HG02943 (cell line): ENCODE measurements at regions not wholly inside any gene's neighbourhood (a gene's known extent, or its start where the extent isn't known, plus 50 kb on each side); places are given as distances from the start of the nearest gene placed in this dataset.
"Not testable (repeated sequence)": the region's sequence is repeated elsewhere in the genome, so short reads cannot be mapped to it uniquely, and the experiment has no call there.

Experiments
- ATAC-seq: cut with Tn5 transposase; IDR thresholded peaks from one replicate; pipeline ENCODE4 v1.9.1; 2021; ENCODE audit warnings: mild to moderate bottlenecking, low read depth, moderate library complexity; ENCODE audit not compliant: unreplicated experiment

- no peak for ATAC-seq
Observed at GRCh38 chr13:68993154-68993553, 1114.5 kb upstream of the ATXN8OS start.

DNA sequence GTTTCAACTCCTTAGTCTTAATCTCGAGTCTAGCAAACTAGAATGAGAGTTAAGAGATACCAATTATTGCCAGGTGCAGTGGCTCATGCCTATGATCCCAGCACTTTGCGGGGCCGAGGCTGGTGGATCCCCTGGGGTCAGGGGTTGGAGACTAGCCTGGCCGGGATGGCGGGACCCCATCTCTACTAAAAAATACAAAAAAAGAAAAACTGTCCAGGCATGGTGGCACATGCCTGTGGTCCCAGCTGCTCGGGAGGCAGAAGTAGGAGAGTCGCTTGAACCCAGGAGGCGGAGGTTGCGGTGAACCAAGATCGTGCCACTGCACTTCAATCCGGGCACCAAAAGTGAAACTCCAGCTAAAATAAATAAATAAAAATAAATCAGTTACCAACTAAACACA, 1119.5 kb upstream of the ATXN8OS start:
- ATAC-seq = no peak

GRCh38 chr13:68987585-68987984, 1120.0 kb upstream of the ATXN8OS start:
- ATAC-seq = no peak

GRCh38 chr13:68984688-68985319, 1122.8 kb upstream of the ATXN8OS start:
- ATAC-seq = no peak

GRCh38 chr13:68982961-68983619, 1124.5 kb upstream of the ATXN8OS start:
- no peak for ATAC-seq

- no peak for ATAC-seq
Observed at GRCh38 chr13:68976287-68976686, 1131.3 kb upstream of the ATXN8OS start.

- no peak for ATAC-seq
Observed at GRCh38 chr13:68970532-68970931, 1137.1 kb upstream of the ATXN8OS start.

DNA sequence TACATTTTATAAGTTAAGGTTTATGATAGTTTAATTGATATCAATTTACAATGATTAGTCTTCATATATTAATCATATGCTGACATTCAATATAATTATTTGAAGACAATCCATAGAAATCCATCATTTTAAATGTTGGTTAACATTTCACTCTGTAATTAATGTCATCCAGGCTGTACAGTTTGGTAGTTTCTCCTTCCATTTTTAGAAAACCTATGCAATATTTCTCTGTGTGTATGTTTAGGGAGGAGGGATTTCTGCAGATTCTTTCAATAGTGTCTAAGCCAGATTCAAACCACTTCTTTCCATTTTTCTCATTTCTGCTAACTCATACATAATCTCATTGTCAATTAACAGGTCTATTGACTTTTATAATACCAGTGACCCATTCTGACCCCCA, 1159.0 kb upstream of the ATXN8OS start:
- no peak for ATAC-seq

DNA sequence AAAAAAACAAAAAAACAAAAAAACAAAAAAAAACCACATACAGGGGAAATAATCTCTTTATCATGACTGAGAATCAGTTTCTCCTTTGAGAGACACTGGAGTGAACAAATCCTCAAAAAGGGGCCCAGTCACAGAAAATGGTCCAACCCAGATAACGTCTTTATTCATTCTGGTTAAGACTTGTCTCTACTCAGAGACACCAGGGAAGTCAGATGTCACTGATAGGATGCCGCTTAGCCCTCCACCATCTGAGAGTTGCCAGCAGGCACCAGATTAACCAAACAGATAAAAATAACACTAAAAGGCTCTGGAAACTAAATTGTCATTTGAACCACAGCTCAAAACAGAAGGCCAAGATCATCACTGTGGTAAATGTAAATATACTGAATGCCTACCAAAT, 1163.4 kb upstream of the ATXN8OS start:
- ATAC-seq = no peak

- ATAC-seq = no peak
Observed at GRCh38 chr13:68940049-68940448, 1167.6 kb upstream of the ATXN8OS start.

- no peak for ATAC-seq
Observed at GRCh38 chr13:68938639-68939038, 1169.0 kb upstream of the ATXN8OS start.

- ATAC-seq = no peak
Observed at GRCh38 chr13:68929075-68929745, 1178.4 kb upstream of the ATXN8OS start.

DNA sequence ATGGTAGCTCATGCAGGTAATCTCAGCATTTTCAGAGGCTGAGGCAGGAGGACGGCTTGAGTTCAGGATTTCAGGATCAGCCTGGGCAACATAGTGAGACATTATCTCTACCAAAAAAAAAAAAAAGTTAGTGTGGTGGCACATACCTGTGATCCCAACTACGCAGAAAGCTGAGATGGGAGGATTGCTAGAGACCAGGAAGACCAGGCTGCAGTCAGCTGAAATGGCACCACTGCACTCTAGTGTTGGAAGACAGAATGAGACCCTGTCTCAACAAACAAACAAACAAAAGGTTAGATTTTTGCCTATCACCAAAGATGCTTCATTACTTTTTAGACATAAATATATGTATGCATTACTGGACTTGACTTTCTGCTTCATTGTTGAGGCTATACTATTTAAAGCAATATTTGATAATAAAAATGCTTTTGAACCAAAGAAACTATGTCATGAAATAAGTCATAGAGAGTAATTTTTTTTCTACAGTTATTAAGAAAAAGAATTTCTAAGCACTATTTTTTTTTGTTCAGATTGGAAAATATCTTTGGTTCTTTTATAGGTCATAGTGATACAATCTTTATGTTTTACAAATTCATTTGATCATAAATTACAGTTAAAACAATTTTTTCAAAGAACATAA, 1180.1 kb upstream of the ATXN8OS start:
- no peak for ATAC-seq

DNA sequence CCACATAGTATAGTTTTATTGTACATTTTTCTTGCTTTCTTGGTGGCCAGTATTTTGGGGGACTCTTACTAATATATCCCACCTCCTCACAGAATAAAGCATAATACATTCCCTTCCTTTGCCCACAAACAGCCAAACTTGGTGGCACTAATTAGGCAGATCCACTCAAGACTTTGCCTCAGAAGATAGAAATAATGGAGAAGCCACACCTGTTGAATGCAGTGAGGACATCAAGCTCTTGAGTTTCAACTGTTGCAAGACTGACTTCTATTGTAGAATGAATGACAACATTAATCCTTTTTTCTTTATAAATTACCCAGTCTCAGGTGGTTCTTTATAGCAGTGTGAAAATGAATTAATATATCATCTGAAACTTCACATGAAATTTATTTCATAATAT, 1183.6 kb upstream of the ATXN8OS start:
- ATAC-seq = no peak

DNA sequence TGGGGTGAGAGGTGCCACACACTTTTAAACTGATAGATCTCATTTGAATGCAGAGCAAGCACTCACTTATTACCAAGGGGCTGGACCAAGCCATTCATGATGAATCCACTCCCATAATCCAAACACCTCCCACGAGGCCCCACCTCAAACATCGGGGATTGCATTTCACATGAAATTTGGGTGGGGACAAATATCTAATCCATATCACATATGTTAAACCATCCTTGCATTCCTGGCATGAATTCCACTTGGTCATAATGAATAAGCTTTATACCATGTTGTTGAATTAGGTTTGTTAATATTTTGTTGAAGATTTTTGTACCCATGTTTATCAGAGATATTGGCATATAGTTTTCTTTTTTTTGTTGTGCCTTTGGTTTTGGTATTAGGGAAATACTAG, 1198.7 kb upstream of the ATXN8OS start:
- no peak for ATAC-seq

- no peak for ATAC-seq
Observed at GRCh38 chr13:68905186-68905585, 1202.4 kb upstream of the ATXN8OS start.

GRCh38 chr13:68897331-68897928, 1210.2 kb upstream of the ATXN8OS start:
- ATAC-seq = no peak

- ATAC-seq = no peak
Observed at GRCh38 chr13:68895696-68896095, 1211.9 kb upstream of the ATXN8OS start.

GRCh38 chr13:68893721-68894120, 1213.9 kb upstream of the ATXN8OS start:
- not testable (repeated sequence) for ATAC-seq

DNA sequence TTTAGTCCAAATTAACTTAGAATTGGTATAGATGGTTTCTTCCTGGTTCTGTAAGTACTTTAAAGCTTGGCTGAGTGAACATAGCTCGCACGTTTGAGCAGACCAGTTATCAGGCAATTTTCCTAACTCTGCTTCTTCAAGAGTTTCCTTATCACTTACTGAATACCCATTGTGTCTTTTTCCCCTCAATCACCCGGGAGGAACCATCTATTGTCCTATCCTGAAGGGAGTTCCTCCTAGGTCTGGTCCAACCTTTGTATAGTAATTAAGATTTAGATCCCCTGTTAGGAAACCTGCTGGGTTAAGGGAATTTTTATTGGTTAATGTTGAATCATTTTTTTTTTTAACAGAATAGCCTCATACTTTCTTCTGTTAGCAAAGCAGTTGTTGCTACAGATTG, 1215.0 kb upstream of the ATXN8OS start:
- ATAC-seq = not testable (repeated sequence)

DNA sequence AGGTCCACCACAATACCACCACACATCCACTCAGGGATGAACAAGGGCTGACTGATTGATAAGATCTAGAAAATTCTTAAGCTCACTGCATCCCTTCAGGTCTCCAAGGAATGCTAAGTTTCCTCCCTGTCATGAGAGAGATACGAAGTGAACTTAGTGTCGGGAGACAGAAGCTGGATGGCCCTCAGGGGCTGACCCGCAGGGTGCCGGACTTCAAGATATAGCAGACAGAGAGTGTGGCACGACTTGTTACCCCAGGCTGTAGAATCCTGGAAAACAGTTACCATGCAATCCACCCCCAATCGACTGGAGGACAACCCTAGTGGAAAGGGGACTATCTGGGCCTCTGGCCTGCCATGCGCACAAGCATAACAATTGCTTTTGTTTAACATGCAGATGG, 1217.5 kb upstream of the ATXN8OS start:
- not testable (repeated sequence) for ATAC-seq
